SK-N-SH treated with all-trans-retinoic acid at 6 μM for 48 hours (cell line): ENCODE measurements at regions not wholly inside any gene's neighbourhood (a gene's known extent, or its start where the extent isn't known, plus 50 kb on each side); places are given as distances from the start of the nearest gene placed in this dataset.

Experiments used
- ATAC-seq: fragments of 200-7000 bp; cut with Tn5 transposase; 3 replicates; pipeline ENCODE4 v1.9.1; 2020; ENCODE audit warnings: mild to moderate bottlenecking, moderate library complexity
- ARNTL ChIP-seq: fragments of 450-650 bp; formaldehyde crosslinking; IDR thresholded peaks from 2 replicates; pipeline ENCODE4 v1.5.0; 2020; ENCODE audit warnings: low read depth, mild to moderate bottlenecking, moderate library complexity, borderline replicate concordance
- BACH2 ChIP-seq: fragments of 250-450 bp; sonication (Bioruptor Pico); IDR thresholded peaks from 2 replicates; pipeline ENCODE4 v1.9.0; 2021; ENCODE audit warnings: mild to moderate bottlenecking, borderline replicate concordance
- CSDC2 ChIP-seq: fragments of 250-450 bp; sonication (Bioruptor Pico); IDR thresholded peaks from 2 replicates; pipeline ENCODE4 v1.5.0; 2020; ENCODE audit warnings: mild to moderate bottlenecking, moderate library complexity
- ESRRG ChIP-seq: fragments of 250-450 bp; sonication (Bioruptor Pico); IDR thresholded peaks from 2 replicates; pipeline ENCODE4 v1.6.1; 2021; ENCODE audit warnings: mild to moderate bottlenecking
- GLIS3 ChIP-seq: fragments of 250-450 bp; sonication (Bioruptor Pico); IDR thresholded peaks from 2 replicates; pipeline ENCODE4 v1.5.0; 2020; ENCODE audit warnings: mild to moderate bottlenecking, moderate library complexity
- ISL1 ChIP-seq: fragments of 250-450 bp; sonication (Bioruptor Pico); IDR thresholded peaks from 2 replicates; pipeline ENCODE4 v2.1.2; 2022; ENCODE audit warnings: mild to moderate bottlenecking, moderate library complexity
- PPARA ChIP-seq: fragments of 250-450 bp; sonication (Bioruptor Pico); IDR thresholded peaks from 2 replicates; pipeline ENCODE4 v1.5.0; 2020; ENCODE audit warnings: mild to moderate bottlenecking, borderline replicate concordance
- RARB ChIP-seq: fragments of 250-450 bp; sonication (Bioruptor Pico); IDR thresholded peaks from 2 replicates; pipeline ENCODE4 v1.8.0; 2021; ENCODE audit warnings: mild to moderate bottlenecking, moderate library complexity
- SNAI2 ChIP-seq: fragments of 250-450 bp; sonication (Bioruptor Pico); IDR thresholded peaks from 2 replicates; pipeline ENCODE4 v1.5.0; 2020; ENCODE audit warnings: mild to moderate bottlenecking, moderate library complexity
- TCF4 ChIP-seq: fragments of 250-450 bp; sonication (Bioruptor Pico); IDR thresholded peaks from 2 replicates; pipeline ENCODE4 v1.8.0; 2021; ENCODE audit warnings: mild to moderate bottlenecking, moderate library complexity, borderline replicate concordance
- TOX ChIP-seq: fragments of 250-450 bp; sonication (Bioruptor Pico); IDR thresholded peaks from 2 replicates; pipeline ENCODE4 v1.8.0; 2021; ENCODE audit warnings: mild to moderate bottlenecking, moderate library complexity, borderline replicate concordance
- ZC3H10 ChIP-seq: fragments of 250-450 bp; sonication (Bioruptor Pico); IDR thresholded peaks from 2 replicates; pipeline ENCODE4 v1.5.1; 2021; ENCODE audit warnings: mild to moderate bottlenecking, moderate library complexity
- ZFP3 ChIP-seq: fragments of 250-450 bp; sonication (Bioruptor Pico); IDR thresholded peaks from 2 replicates; pipeline ENCODE4 v1.5.0; 2020; ENCODE audit warnings: mild to moderate bottlenecking, moderate library complexity
- ZFP30 ChIP-seq: fragments of 450-650 bp; formaldehyde crosslinking; IDR thresholded peaks from 2 replicates; pipeline ENCODE4 v1.5.0; 2022; ENCODE audit warnings: mild to moderate bottlenecking, moderate library complexity
- ZNF70 ChIP-seq: fragments of 450-650 bp; formaldehyde crosslinking; IDR thresholded peaks from 2 replicates; pipeline ENCODE4 v1.5.0; 2020; ENCODE audit warnings: mild to moderate bottlenecking, moderate library complexity
- ZNF8 ChIP-seq: fragments of 450-650 bp; formaldehyde crosslinking; IDR thresholded peaks from 2 replicates; pipeline ENCODE4 v1.5.0; 2020; ENCODE audit warnings: mild to moderate bottlenecking, moderate library complexity
- TF ChIP-seq, protein P1 (sequence below): fragments of 250-450 bp; sonication (Bioruptor Pico); IDR thresholded peaks from 2 replicates; pipeline ENCODE4 v1.8.0; 2021; ENCODE audit warnings: low read depth, mild to moderate bottlenecking, moderate library complexity, borderline replicate concordance
- TF ChIP-seq, protein P2 (sequence below): fragments of 250-450 bp; sonication (Bioruptor Pico); IDR thresholded peaks from 2 replicates; pipeline ENCODE4 v1.5.1; 2020; ENCODE audit warnings: low read depth, mild to moderate bottlenecking, moderate library complexity
- TF ChIP-seq, protein P3 (sequence below): fragments of 250-450 bp; sonication (Bioruptor Pico); IDR thresholded peaks from 2 replicates; pipeline ENCODE4 v1.8.0; 2020; ENCODE audit warnings: mild to moderate bottlenecking, moderate library complexity, borderline replicate concordance
- TF ChIP-seq, protein P4 (sequence below): fragments of 250-450 bp; sonication (Bioruptor Pico); IDR thresholded peaks from 2 replicates; pipeline ENCODE4 v1.5.1; 2021; ENCODE audit warnings: mild to moderate bottlenecking, moderate library complexity

DNA sequence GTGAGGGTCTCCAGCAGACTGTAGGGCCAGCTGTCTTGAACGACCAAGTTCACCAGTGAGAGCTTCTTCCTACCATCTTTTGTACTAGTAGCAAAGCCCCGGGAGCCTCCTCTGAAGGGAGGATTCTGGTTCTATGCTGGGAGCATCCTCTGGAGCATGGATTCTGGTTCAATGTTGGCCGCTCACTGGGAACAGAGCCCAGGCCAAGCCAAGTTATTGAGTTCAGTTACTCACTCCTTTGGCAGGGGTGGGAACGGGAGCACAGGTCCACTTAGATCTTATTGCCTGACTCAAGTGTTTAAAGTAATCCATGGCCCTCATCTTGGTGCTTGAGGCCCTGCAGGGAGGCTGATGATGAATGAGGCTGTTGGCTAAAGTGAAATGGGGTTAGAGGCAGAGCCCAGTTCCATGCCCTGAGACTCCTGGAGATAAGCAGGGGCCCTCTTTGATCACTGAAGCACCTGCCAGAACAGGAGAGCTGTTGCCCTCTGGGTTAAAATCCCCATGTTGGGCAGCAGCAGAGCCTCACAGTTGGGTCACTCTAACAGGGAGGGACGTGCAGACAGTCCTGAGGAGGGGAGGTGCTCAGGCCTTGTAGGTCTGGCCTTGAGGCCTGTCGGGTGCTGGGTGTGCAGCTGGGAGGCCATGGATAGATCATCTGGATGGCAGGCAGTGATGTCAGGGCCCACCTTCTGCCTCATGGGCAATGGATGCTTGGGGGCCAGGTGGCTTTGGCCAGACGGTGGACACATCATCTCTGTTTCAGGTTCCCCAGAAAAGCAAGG is 98.3 kb upstream of the SYNDIG1 start:
- no peak for TF ChIP-seq BACH2 (CRISPR knock-in tag)
- no peak for TF ChIP-seq ZFP3 (CRISPR knock-in tag)
- TF ChIP-seq, protein P1, sequence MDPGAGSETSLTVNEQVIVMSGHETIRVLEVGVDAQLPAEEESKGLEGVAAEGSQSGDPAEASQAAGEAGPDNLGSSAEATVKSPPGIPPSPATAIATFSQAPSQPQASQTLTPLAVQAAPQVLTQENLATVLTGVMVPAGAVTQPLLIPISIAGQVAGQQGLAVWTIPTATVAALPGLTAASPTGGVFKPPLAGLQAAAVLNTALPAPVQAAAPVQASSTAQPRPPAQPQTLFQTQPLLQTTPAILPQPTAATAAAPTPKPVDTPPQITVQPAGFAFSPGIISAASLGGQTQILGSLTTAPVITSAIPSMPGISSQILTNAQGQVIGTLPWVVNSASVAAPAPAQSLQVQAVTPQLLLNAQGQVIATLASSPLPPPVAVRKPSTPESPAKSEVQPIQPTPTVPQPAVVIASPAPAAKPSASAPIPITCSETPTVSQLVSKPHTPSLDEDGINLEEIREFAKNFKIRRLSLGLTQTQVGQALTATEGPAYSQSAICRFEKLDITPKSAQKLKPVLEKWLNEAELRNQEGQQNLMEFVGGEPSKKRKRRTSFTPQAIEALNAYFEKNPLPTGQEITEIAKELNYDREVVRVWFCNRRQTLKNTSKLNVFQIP (CRISPR knock-in tag) = no peak
- no peak for TF ChIP-seq ZNF70 (CRISPR knock-in tag)
- TF ChIP-seq, protein P2, sequence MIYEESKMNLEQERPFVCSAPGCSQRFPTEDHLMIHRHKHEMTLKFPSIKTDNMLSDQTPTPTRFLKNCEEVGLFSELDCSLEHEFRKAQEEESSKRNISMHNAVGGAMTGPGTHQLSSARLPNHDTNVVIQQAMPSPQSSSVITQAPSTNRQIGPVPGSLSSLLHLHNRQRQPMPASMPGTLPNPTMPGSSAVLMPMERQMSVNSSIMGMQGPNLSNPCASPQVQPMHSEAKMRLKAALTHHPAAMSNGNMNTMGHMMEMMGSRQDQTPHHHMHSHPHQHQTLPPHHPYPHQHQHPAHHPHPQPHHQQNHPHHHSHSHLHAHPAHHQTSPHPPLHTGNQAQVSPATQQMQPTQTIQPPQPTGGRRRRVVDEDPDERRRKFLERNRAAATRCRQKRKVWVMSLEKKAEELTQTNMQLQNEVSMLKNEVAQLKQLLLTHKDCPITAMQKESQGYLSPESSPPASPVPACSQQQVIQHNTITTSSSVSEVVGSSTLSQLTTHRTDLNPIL (CRISPR knock-in tag) = no peak
- TF ChIP-seq ISL1 (CRISPR knock-in tag) = no peak
- no peak for TF ChIP-seq ESRRG (CRISPR knock-in tag)
- no peak for TF ChIP-seq ZNF8
- no peak for TF ChIP-seq ARNTL (CRISPR knock-in tag)
- no peak for TF ChIP-seq ZC3H10 (CRISPR knock-in tag)
- TF ChIP-seq, protein P3, sequence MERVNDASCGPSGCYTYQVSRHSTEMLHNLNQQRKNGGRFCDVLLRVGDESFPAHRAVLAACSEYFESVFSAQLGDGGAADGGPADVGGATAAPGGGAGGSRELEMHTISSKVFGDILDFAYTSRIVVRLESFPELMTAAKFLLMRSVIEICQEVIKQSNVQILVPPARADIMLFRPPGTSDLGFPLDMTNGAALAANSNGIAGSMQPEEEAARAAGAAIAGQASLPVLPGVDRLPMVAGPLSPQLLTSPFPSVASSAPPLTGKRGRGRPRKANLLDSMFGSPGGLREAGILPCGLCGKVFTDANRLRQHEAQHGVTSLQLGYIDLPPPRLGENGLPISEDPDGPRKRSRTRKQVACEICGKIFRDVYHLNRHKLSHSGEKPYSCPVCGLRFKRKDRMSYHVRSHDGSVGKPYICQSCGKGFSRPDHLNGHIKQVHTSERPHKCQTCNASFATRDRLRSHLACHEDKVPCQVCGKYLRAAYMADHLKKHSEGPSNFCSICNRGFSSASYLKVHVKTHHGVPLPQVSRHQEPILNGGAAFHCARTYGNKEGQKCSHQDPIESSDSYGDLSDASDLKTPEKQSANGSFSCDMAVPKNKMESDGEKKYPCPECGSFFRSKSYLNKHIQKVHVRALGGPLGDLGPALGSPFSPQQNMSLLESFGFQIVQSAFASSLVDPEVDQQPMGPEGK = no peak
- TF ChIP-seq GLIS3 = no peak
- no peak for TF ChIP-seq TOX
- TF ChIP-seq, protein P4, sequence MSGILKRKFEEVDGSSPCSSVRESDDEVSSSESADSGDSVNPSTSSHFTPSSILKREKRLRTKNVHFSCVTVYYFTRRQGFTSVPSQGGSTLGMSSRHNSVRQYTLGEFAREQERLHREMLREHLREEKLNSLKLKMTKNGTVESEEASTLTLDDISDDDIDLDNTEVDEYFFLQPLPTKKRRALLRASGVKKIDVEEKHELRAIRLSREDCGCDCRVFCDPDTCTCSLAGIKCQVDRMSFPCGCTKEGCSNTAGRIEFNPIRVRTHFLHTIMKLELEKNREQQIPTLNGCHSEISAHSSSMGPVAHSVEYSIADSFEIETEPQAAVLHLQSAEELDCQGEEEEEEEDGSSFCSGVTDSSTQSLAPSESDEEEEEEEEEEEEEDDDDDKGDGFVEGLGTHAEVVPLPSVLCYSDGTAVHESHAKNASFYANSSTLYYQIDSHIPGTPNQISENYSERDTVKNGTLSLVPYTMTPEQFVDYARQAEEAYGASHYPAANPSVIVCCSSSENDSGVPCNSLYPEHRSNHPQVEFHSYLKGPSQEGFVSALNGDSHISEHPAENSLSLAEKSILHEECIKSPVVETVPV (CRISPR knock-in tag) = no peak
- no peak for TF ChIP-seq CSDC2 (CRISPR knock-in tag)
- TF ChIP-seq, all 23 proteins: peak for 0
- no peak for ATAC-seq

DNA sequence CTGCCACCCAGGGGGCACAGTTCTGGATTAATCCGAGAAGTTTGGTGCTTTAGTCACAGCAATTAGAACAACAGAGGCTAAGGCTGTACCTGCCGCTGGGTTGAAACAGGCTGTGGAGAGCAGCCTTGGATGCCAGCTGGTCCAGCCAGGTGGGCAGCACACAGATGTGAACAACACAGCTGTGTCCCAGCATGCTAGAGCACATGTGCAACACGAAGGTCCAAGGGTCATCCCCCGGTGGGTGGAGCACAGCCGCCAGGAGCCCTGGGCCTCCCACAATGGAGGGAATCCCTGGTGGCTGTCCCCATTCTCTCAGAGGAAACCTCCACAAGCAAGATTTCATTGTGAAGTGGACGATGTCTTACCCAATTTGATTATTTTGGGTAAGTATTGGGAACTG is 99.2 kb upstream of the SYNDIG1 start:
- no peak for ATAC-seq

More for the DNA sequence above, 99.2 kb upstream of the SYNDIG1 start:
- no peak for TF ChIP-seq ZNF70 (CRISPR knock-in tag)
- TF ChIP-seq ARNTL (CRISPR knock-in tag) = no peak
- no peak for TF ChIP-seq TOX
- TF ChIP-seq TCF4 = no peak
- no peak for TF ChIP-seq SNAI2
- no peak for TF ChIP-seq ZFP30
- no peak for TF ChIP-seq PPARA
- no peak for TF ChIP-seq ZFP3 (CRISPR knock-in tag)
- TF ChIP-seq RARB (CRISPR knock-in tag) = no peak
- no peak for TF ChIP-seq BACH2 (CRISPR knock-in tag)
- no peak for TF ChIP-seq ISL1 (CRISPR knock-in tag)
- TF ChIP-seq, protein P4 (CRISPR knock-in tag) = no peak
- TF ChIP-seq ZC3H10 (CRISPR knock-in tag) = no peak
- TF ChIP-seq, protein P2 (CRISPR knock-in tag) = no peak
- no peak for TF ChIP-seq GLIS3
- TF ChIP-seq, protein P1 (CRISPR knock-in tag) = no peak
